MM.1S (cell line): ENCODE measurements at regions not wholly inside any gene's neighbourhood (a gene's known extent, or its start where the extent isn't known, plus 50 kb on each side); places are given as distances from the start of the nearest gene placed in this dataset.
"Not testable (repeated sequence)": the region's sequence is repeated elsewhere in the genome, so short reads cannot be mapped to it uniquely, and the experiment has no call there.

Experiments used
- DNase-seq: peaks from one replicate; pipeline ENCODE4 v3.0.0-alpha.2; 2015
- H2AFZ ChIP-seq: fragments of 300-600 bp; sonication (generic); 2 replicates; pipeline ENCODE4 v1.6.0; 2016; ENCODE audit warnings: antibody characterized with exemption, low read length
- H3F3A ChIP-seq: fragments of 300-600 bp; sonication (generic); 2 replicates; pipeline ENCODE4 v1.6.1; 2016; ENCODE audit warnings: mild to moderate bottlenecking, antibody characterized with exemption, low read length, moderate library complexity, mixed read lengths; ENCODE audit not compliant: insufficient read depth
- H3K27ac ChIP-seq: fragments of 300-600 bp; sonication (generic); 2 replicates; pipeline ENCODE4 v1.5.1; 2016; ENCODE audit warnings: mild to moderate bottlenecking, low read length
- H3K27me3 ChIP-seq: fragments of 300-600 bp; sonication (generic); replicated peaks from 2 replicates; pipeline ENCODE4 v1.6.0; 2016; ENCODE audit warnings: low read length; ENCODE audit not compliant: insufficient read depth
- H3K36me3 ChIP-seq: fragments of 300-600 bp; sonication (generic); replicated peaks from 2 replicates; pipeline ENCODE4 v1.6.1; 2016; ENCODE audit warnings: mild to moderate bottlenecking, low read length, mixed read lengths; ENCODE audit not compliant: insufficient read depth
- H3K4me1 ChIP-seq: fragments of 300-600 bp; sonication (generic); 2 replicates; pipeline ENCODE4 v1.6.1; 2016; ENCODE audit warnings: low read length, mixed read lengths
- H3K4me2 ChIP-seq: fragments of 300-600 bp; sonication (generic); 2 replicates; pipeline ENCODE4 v1.6.0; 2016; ENCODE audit warnings: low read depth, low read length
- H3K4me3 ChIP-seq: fragments of 300-600 bp; sonication (generic); 2 replicates; pipeline ENCODE4 v1.5.1; 2016; ENCODE audit warnings: low read length, mixed read lengths
- H3K79me2 ChIP-seq: fragments of 300-600 bp; sonication (generic); 2 replicates; pipeline ENCODE4 v1.6.1; 2016; ENCODE audit warnings: mixed run types, low read length, mixed read lengths
- H3K9ac ChIP-seq: fragments of 300-600 bp; sonication (generic); 2 replicates; pipeline ENCODE4 v1.6.1; 2016; ENCODE audit warnings: low read length, mixed read lengths
- H3K9me2 ChIP-seq: fragments of 300-600 bp; sonication (generic); replicated peaks from 2 replicates; pipeline ENCODE4 v1.6.1; 2016; ENCODE audit warnings: mild to moderate bottlenecking, low read length, mixed read lengths; ENCODE audit not compliant: insufficient read depth
- H3K9me3 ChIP-seq: fragments of 300-600 bp; sonication (generic); replicated peaks from 2 replicates; pipeline ENCODE4 v1.6.1; 2016; ENCODE audit warnings: mild to moderate bottlenecking, low read length, mixed read lengths; ENCODE audit not compliant: insufficient read depth
- H4K20me1 ChIP-seq: fragments of 300-600 bp; sonication (generic); 2 replicates; pipeline ENCODE4 v1.6.1; 2016; ENCODE audit warnings: mild to moderate bottlenecking, low read length, moderate library complexity, mixed read lengths; ENCODE audit not compliant: insufficient read depth
- EZH2 ChIP-seq: fragments of 300-600 bp; sonication (generic); optimal IDR thresholded peaks from 2 replicates; pipeline ENCODE3; 2017; ENCODE audit warnings: low read depth, mild to moderate bottlenecking, antibody characterized with exemption, low read length, mixed read lengths
- EZH2phosphoT487 ChIP-seq: fragments of 300-600 bp; sonication (generic); IDR thresholded peaks from 2 replicates; pipeline ENCODE4 v1.6.1; 2018; ENCODE audit warnings: antibody characterized with exemption, low read length
- TF ChIP-seq, protein P1 (sequence below): fragments of 300-600 bp; sonication (generic); IDR thresholded peaks from 2 replicates; pipeline ENCODE4 v1.5.1; 2016; ENCODE audit warnings: antibody characterized with exemption, low read length, mixed read lengths

DNA sequence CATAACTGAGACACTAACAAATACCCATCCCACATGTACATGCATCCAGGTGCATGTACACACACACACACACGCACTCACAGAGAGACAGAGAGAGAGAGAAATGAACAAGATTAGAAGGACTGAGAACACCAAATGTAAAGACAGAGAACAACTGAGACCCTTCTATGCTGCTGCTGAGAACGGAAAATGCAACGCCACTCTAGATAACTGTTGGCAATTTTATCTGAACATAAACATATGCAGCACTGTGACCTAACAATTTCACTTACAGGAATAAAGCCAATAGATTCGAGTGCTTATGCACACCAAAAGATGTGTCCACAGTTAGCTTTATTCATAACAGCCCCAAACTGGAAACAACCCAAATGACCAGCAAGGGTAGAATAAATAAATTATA is 103.8 kb upstream of the LY86 start:
- no peaks in the 10 kb centered on the region for H3F3A ChIP-seq
- H3K9me3 ChIP-seq, result no peaks in the 10 kb centered on the region
- H3K79me2 ChIP-seq, result no peaks in the 10 kb centered on the region
- no peaks in the 10 kb centered on the region for H4K20me1 ChIP-seq
- H3K36me3 ChIP-seq, result no peaks in the 10 kb centered on the region
- H3K4me1 ChIP-seq, result no peaks in the 10 kb centered on the region
- no peaks in the 10 kb centered on the region for H3K27me3 ChIP-seq
- no peak overlapping the region for H3K4me2 ChIP-seq
- H3K27ac ChIP-seq, result no peak overlapping the region
- no peaks in the 10 kb centered on the region for H3K9me2 ChIP-seq
- TF ChIP-seq EZH2 (no peak), EZH2phosphoT487 (no peak)
- TF ChIP-seq, protein P1, sequence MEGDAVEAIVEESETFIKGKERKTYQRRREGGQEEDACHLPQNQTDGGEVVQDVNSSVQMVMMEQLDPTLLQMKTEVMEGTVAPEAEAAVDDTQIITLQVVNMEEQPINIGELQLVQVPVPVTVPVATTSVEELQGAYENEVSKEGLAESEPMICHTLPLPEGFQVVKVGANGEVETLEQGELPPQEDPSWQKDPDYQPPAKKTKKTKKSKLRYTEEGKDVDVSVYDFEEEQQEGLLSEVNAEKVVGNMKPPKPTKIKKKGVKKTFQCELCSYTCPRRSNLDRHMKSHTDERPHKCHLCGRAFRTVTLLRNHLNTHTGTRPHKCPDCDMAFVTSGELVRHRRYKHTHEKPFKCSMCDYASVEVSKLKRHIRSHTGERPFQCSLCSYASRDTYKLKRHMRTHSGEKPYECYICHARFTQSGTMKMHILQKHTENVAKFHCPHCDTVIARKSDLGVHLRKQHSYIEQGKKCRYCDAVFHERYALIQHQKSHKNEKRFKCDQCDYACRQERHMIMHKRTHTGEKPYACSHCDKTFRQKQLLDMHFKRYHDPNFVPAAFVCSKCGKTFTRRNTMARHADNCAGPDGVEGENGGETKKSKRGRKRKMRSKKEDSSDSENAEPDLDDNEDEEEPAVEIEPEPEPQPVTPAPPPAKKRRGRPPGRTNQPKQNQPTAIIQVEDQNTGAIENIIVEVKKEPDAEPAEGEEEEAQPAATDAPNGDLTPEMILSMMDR, result no peak
- DNase-seq, result no peak
- H2AFZ ChIP-seq, result no peak overlapping the region
- no peak overlapping the region for H3K9ac ChIP-seq
- H3K4me3 ChIP-seq, result no peak overlapping the region

DNA sequence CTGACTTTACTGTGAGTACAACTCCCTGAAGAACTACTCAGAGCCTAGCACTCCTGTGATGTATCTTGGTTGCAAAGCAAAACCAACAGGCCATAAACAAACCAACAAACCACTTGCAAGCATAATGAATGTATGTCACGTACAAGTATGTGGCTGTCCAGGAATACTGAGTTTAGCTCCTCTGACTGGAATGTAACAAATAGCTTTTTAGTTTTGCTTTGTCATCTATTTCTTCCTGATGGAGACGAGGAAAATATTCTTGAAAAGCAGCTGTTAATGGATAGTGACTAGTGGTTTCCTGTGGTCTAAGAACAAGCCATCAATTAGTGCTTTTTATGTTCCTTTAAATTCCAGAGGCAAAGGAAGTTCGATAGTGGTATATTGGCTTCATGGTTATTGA is 101.9 kb upstream of the LY86 start:
- no peaks in the 10 kb centered on the region for H3K9me2 ChIP-seq
- H3F3A ChIP-seq, result no peaks in the 10 kb centered on the region
- no peak overlapping the region for H3K4me3 ChIP-seq
- H4K20me1 ChIP-seq, result no peaks in the 10 kb centered on the region
- H3K27ac ChIP-seq, result no peak overlapping the region
- DNase-seq, result no peak
- no peaks in the 10 kb centered on the region for H3K27me3 ChIP-seq
- no peaks in the 10 kb centered on the region for H3K36me3 ChIP-seq
- no peak overlapping the region for H3K4me2 ChIP-seq
- H3K79me2 ChIP-seq, result no peaks in the 10 kb centered on the region
- no peak overlapping the region for H2AFZ ChIP-seq
- TF ChIP-seq, protein P1, result no peak
- no peak for TF ChIP-seq EZH2phosphoT487
- no peak overlapping the region for H3K9ac ChIP-seq
- no peaks in the 10 kb centered on the region for H3K9me3 ChIP-seq
- no peaks in the 10 kb centered on the region for H3K4me1 ChIP-seq

DNA sequence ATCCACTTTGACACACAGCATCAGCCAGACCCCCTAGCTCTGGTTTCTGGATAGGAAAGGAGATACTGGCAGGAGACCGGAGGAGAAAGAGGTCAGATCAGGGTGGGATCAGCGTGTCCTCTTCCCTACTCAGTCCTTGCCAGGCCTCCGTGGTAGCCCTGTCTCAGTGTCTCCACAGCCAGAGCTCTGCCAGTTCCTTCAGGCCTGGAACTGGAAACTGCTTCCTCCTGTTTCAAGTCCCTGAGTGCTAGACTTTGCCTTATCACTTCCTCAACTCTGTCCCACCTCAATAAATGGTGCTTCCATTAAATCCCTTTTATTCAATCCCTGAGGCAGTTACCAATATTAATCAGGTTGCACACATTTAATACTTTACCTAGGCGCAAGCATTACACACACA is 96.8 kb upstream of the LY86 start:
- Histone ChIP-seq H3F3A (no peaks in the 10 kb centered on the region), H3K27ac (no peak overlapping the region), H2AFZ (no peak overlapping the region), H3K9ac (no peak overlapping the region), H3K4me1 (no peaks in the 10 kb centered on the region), H3K79me2 (no peaks in the 10 kb centered on the region), H3K4me3 (no peak overlapping the region), H3K9me3 (no peaks in the 10 kb centered on the region), H3K36me3 (no peaks in the 10 kb centered on the region), H4K20me1 (no peaks in the 10 kb centered on the region), H3K27me3 (no peaks in the 10 kb centered on the region), H3K4me2 (no peak overlapping the region), H3K9me2 (no peaks in the 10 kb centered on the region)
- TF ChIP-seq EZH2phosphoT487 (no peak), EZH2 (no peak)
- TF ChIP-seq, protein P1, result no peak
- no peak for DNase-seq

DNA sequence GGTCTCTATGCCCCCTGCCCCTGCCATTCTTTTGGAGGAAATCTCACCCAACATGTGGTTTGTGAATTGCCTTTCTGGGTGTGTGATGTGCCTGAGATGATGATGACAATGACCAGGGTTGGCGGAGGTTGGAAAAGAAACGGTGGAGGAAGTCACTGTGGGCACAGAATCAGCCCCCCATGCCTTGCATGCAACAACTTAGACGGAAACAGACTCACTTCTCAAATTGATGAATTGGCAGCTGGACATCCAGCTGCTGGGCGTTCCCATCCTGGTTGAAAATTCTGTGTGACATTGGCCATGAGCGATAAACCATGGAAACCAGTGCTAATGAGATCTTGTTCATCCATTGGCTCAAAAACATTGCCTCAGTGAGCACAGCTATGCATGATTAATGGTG is 95.8 kb upstream of the LY86 start:
- H3K27me3 ChIP-seq, result no peaks in the 10 kb centered on the region
- no peaks in the 10 kb centered on the region for H3K36me3 ChIP-seq
- no peak overlapping the region for H3K4me2 ChIP-seq
- H3K79me2 ChIP-seq, result no peaks in the 10 kb centered on the region
- TF ChIP-seq EZH2, result no peak
- TF ChIP-seq, protein P1, result no peak
- no peak for TF ChIP-seq EZH2phosphoT487
- no peaks in the 10 kb centered on the region for H3K4me1 ChIP-seq
- no peaks in the 10 kb centered on the region for H4K20me1 ChIP-seq
- no peaks in the 10 kb centered on the region for H3K9me2 ChIP-seq
- H2AFZ ChIP-seq, result no peak overlapping the region
- no peaks in the 10 kb centered on the region for H3K9me3 ChIP-seq
- no peaks in the 10 kb centered on the region for H3F3A ChIP-seq
- no peak overlapping the region for H3K4me3 ChIP-seq
- H3K27ac ChIP-seq, result no peak overlapping the region
- DNase-seq, result no peak
- no peak overlapping the region for H3K9ac ChIP-seq

DNA sequence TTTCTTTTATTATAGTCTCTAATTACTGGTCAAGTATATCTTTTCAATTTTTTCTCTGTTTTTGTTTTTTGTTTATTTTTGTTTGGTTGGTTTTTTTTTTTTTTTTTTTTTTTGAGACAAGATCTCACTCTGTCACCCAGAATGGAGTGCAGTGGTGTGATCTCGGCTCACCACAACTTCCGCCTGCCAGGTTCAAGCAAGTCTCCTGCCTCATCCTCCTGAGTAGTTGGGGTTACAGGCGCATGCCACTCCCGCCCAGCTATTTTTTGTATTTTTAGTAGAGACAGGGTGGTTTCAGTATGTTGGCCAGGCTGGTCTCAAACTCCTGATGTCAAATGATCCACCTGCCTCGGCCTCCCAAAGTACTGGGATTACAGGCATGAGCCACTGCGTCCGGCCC is 94.4 kb upstream of the LY86 start:
- not testable (repeated sequence) for H3F3A ChIP-seq, H3K9me3 ChIP-seq, H3K4me3 ChIP-seq, H3K36me3 ChIP-seq, H3K9me2 ChIP-seq, H3K9ac ChIP-seq, H4K20me1 ChIP-seq, H3K79me2 ChIP-seq, H2AFZ ChIP-seq, H3K4me2 ChIP-seq, H3K27me3 ChIP-seq, H3K4me1 ChIP-seq
- peak overlapping the region; percentile 38; the same call in 1 of the 2 replicates for H3K27ac ChIP-seq
- DNase-seq, result peak; percentile 74
